ENCODE measurements at regions not wholly inside any gene's neighbourhood (a gene's known extent, or its start where the extent isn't known, plus 50 kb on each side); places are given as distances from the start of the nearest gene placed in this dataset.
"Not testable (repeated sequence)": the region's sequence is repeated elsewhere in the genome, so short reads cannot be mapped to it uniquely, and the experiment has no call there.

DNA sequence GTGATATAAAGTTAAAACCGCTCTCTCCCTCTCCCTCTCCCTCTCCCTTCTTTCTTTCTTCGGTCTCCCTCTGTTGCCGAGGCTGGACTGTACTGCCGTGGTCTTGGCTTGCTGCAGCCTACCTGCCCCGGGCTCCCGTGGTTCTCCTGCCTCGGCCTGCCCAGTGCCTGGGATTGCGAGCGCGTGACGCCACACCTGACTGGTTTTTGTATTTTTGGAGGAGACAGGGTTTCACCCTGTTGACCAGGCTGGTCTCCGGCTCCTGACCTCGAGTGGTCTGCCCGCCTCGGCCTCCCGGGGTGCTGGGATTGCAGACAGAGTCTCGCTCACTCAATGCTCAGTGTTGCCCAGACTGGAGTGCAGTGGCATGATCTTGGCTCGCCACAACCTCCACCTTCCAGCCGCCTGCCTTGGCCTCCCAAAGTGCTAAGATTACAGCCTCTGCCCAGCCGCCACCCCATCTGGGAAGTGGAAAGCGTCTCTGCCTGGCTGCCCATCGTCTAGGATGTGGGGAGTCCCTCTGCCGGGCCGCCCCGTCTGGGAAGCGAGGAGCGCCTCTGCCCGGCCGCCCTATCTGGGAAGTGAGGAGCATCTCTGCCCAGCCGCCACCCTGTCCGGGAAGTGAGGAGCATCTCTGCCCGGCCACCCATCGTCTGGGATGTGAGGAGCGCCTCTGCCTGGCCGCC lies 400.5 kb downstream of the CAAP1 start:
- H2BK120ac ChIP-seq (replicated peaks; ENCODE audit: low read depth, low read length); H3K14ac ChIP-seq (ENCODE audit: insufficient read length); H3K36me3 ChIP-seq (ENCODE audit: control insufficient read depth in 2 of 4, insufficient read depth in 4 of 4, low read length in 3 of 4); H3K79me1 ChIP-seq (ENCODE audit: low read depth, low read length); H4K8ac ChIP-seq (ENCODE audit: extremely low read depth, insufficient read depth, low read length); CTCF ChIA-PET (ENCODE audit: partially characterized antibody); H4K5ac ChIP-seq (ENCODE audit: insufficient read length, low read depth, low read length); H3K56ac ChIP-seq (replicated peaks; ENCODE audit: insufficient read length, low read depth, low read length); H3K27me3 ChIP-seq (replicated peaks in 1 of 4; ENCODE audit: control insufficient read depth in 3 of 4, extremely low read depth in 1 of 4, insufficient read depth in 3 of 4, low read length in 3 of 4); H4K20me1 ChIP-seq (replicated peaks in 1 of 2; ENCODE audit: control insufficient read depth in 1 of 2, insufficient read depth in 2 of 2, low read length in 2 of 2); H2BK20ac ChIP-seq (ENCODE audit: low read length); H2AK5ac ChIP-seq (ENCODE audit: low read depth, low read length); H2AFZ ChIP-seq (ENCODE audit: low read length); H3K27ac ChIP-seq (ENCODE audit: low read depth, low read length); H2BK12ac ChIP-seq (ENCODE audit: low read depth, low read length); H3K23ac ChIP-seq (ENCODE audit: insufficient read length); H2BK5ac ChIP-seq (ENCODE audit: low read depth, low read length); H3K18ac ChIP-seq (ENCODE audit: extremely low read depth, low read length); H4K91ac ChIP-seq (replicated peaks; ENCODE audit: insufficient read length, low read length); H3K23me2 ChIP-seq (ENCODE audit: low read depth, low read length); H3K4ac ChIP-seq (replicated peaks; ENCODE audit: insufficient read length, low read depth, low read length); H2BK15ac ChIP-seq (ENCODE audit: low read length); H3K4me3 ChIP-seq (ENCODE audit: extremely low read depth in 1 of 4, insufficient read depth in 2 of 4, low read depth in 3 of 4, low read length in 4 of 4); H3K9ac ChIP-seq (replicated peaks in 1 of 4; ENCODE audit: extremely low read depth in 1 of 4, low read depth in 3 of 4, low read length in 3 of 4); FAIRE-seq; H3K4me2 ChIP-seq (ENCODE audit: insufficient read depth in 1 of 2, low read depth in 2 of 2, low read length in 2 of 2); H3K79me2 ChIP-seq (ENCODE audit: control insufficient read depth in 1 of 2, insufficient read depth in 2 of 2, low read length in 2 of 2); POLR2A ChIA-PET (ENCODE audit: partially characterized antibody); DNase-seq (ENCODE audit: low read depth in 1 of 2, low spot score in 2 of 2); H3K4me1 ChIP-seq (replicated peaks in 1 of 4; ENCODE audit: control insufficient read depth in 3 of 4, insufficient read depth in 4 of 4, low read length in 3 of 4): not testable (repeated sequence)
- WGBS, 2 experiments (ENCODE audit: extremely low coverage in 1 of 2, insufficient coverage in 1 of 2, insufficient read length in 1 of 2, insufficient replicate concordance in 2 of 2, low coverage in 1 of 2, low lambda C conversion rate in 2 of 2, missing lambda C conversion rate in 1 of 2) = 86% methylated on average over 15 of the region's 35 CpGs; no CpG with 5 or more reads in 1 of the 2 experiments
- peaks cover 9 to 20% of the 10 kb centered on the region in 2 experiments for H3K9me3 ChIP-seq (ENCODE audit: insufficient read depth in 2 of 2, low read depth in 1 of 2, low read length in 1 of 2)
